Mesendoderm (in vitro differentiated cells): ENCODE measurements at regions not wholly inside any gene's neighbourhood (a gene's known extent, or its start where the extent isn't known, plus 50 kb on each side); places are given as distances from the start of the nearest gene placed in this dataset.

Experiments used
- DNase-seq: peaks from one replicate; pipeline ENCODE4 v3.0.0; 2013
- H2AK5ac ChIP-seq: 2 replicates; pipeline ENCODE4 v1.6.1; 2013; ENCODE audit warnings: low read length, inconsistent platforms
- H2BK120ac ChIP-seq: 2 replicates; pipeline ENCODE4 v1.6.1; 2013; ENCODE audit warnings: low read depth, mild to moderate bottlenecking, low read length, moderate library complexity, mixed read lengths
- H2BK15ac ChIP-seq: replicated peaks from 2 replicates; pipeline ENCODE4 v1.6.1; 2013; ENCODE audit warnings: low read depth, mild to moderate bottlenecking, moderate library complexity
- H2BK5ac ChIP-seq: 2 replicates; pipeline ENCODE4 v1.6.1; 2013; ENCODE audit warnings: low read length, inconsistent platforms
- H3K18ac ChIP-seq: 2 replicates; pipeline ENCODE4 v1.6.1; 2013; ENCODE audit warnings: mild to moderate bottlenecking, low read length, mixed read lengths
- H3K23ac ChIP-seq: one replicate; pipeline ENCODE4 v1.6.1; 2013; ENCODE audit warnings: low read length
- H3K27ac ChIP-seq: 2 replicates; pipeline ENCODE4 v1.5.1; 2013; ENCODE audit warnings: low read depth, mild to moderate bottlenecking, inconsistent platforms, low read length, moderate library complexity
- H3K27me3 ChIP-seq: 2 replicates; pipeline ENCODE4 v1.6.1; 2013; ENCODE audit warnings: low read length, control low read depth, mild to moderate bottlenecking, inconsistent platforms; ENCODE audit not compliant: insufficient read depth, poor library complexity
- H3K36me3 ChIP-seq: 2 replicates; pipeline ENCODE4 v1.6.1; 2013; ENCODE audit warnings: low read length, inconsistent platforms; ENCODE audit not compliant: control insufficient read depth, insufficient read depth
- H3K4ac ChIP-seq: one replicate; pipeline ENCODE4 v1.6.1; 2013; ENCODE audit warnings: low read depth, mild to moderate bottlenecking, low read length, moderate library complexity
- H3K4me1 ChIP-seq: 2 replicates; pipeline ENCODE4 v1.6.1; 2013; ENCODE audit warnings: low read depth, low read length, inconsistent platforms; ENCODE audit not compliant: control insufficient read depth
- H3K4me2 ChIP-seq: 2 replicates; pipeline ENCODE4 v1.6.1; 2013; ENCODE audit warnings: low read length
- H3K4me3 ChIP-seq: 2 replicates; pipeline ENCODE4 v1.5.1; 2013; ENCODE audit warnings: mild to moderate bottlenecking, low read length
- H3K56ac ChIP-seq: one replicate; pipeline ENCODE4 v1.6.1; 2013; ENCODE audit warnings: low read length
- H3K79me1 ChIP-seq: 2 replicates; pipeline ENCODE4 v1.6.1; 2013; ENCODE audit warnings: low read length, inconsistent platforms
- H3K79me2 ChIP-seq: 2 replicates; pipeline ENCODE4 v1.6.1; 2013; ENCODE audit warnings: mild to moderate bottlenecking, low read length; ENCODE audit not compliant: control insufficient read depth, insufficient read depth
- H3K9ac ChIP-seq: 2 replicates; pipeline ENCODE4 v1.6.1; 2013; ENCODE audit warnings: low read length, inconsistent platforms
- H4K5ac ChIP-seq: one replicate; pipeline ENCODE4 v1.6.1; 2013; ENCODE audit warnings: low read length
- H4K8ac ChIP-seq: one replicate; pipeline ENCODE4 v1.6.1; 2013; ENCODE audit warnings: low read depth, mild to moderate bottlenecking, control low read depth, low read length, moderate library complexity
- WGBS: extraction: QIAGEN DNeasy Blood & Tissue Kit; methylation state at CpG from one replicate; pipeline ENCODE4 v1.1.7; 2013; ENCODE audit warnings: low lambda C conversion rate, missing lambda C conversion rate; ENCODE audit not compliant: insufficient coverage; ENCODE audit errors: extremely low coverage; 5-methylcytosine and 5-hydroxymethylcytosine counted together

- Histone ChIP-seq H3K79me2 (no peaks in the 10 kb centered on the region), H3K36me3 (no peaks in the 10 kb centered on the region), H2AK5ac (no peak overlapping the region), H3K4me3 (no peak overlapping the region), H2BK15ac (no peak overlapping the region), H3K79me1 (no peaks in the 10 kb centered on the region), H3K4ac (no peak overlapping the region), H3K27ac (no peak overlapping the region), H3K27me3 (no peaks in the 10 kb centered on the region), H2BK5ac (no peak overlapping the region), H3K56ac (no peak overlapping the region), H3K23ac (no peak overlapping the region), H4K5ac (no peak overlapping the region), H3K4me1 (peaks cover 15% of the 10 kb centered on the region), H3K18ac (no peak overlapping the region), H3K4me2 (no peak overlapping the region), H4K8ac (no peak overlapping the region), H3K9ac (no peak overlapping the region), H2BK120ac (no peak overlapping the region)
- DNase-seq, result no peak
- no CpG with 5 or more reads among the region's 4 CpGs for WGBS
These were observed 239.1 kb upstream of the RBFOX1 start for GRCh38 chr16:7093511-7093910.

DNA sequence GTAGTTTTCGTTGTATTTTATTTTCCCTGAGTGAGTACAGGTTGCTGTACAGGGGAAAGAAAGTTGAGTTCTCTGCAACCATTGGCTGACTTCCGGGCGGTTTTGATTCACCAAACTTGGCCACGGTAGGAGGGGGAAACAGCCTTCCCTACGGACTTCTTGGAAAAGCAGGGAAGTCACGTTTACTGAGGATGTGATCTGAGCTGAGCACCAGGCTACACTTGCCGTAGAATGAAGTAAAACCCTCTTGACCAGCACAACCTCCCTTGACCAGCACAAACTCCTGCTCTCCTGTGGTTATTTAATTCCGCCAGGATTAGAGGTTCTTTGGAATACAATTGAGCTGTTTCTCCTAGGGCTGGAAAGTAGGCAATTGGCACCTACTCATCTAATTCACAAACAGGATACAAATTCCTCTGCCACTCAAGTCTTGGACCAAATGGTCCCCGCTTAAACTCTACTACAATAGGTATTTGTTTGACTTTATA, 242.0 kb upstream of the RBFOX1 start:
- H3K27me3 ChIP-seq, result no peaks in the 10 kb centered on the region
- H3K79me2 ChIP-seq, result no peaks in the 10 kb centered on the region
- no peak overlapping the region for H2BK15ac ChIP-seq
- H3K56ac ChIP-seq, result no peak overlapping the region
- no peak overlapping the region for H4K8ac ChIP-seq
- H3K36me3 ChIP-seq, result no peaks in the 10 kb centered on the region
- no peak overlapping the region for H2BK5ac ChIP-seq
- H4K5ac ChIP-seq, result no peak overlapping the region
- no CpG with 5 or more reads among the region's 9 CpGs for WGBS
- no peak overlapping the region for H3K27ac ChIP-seq
- H3K4me3 ChIP-seq, result no peak overlapping the region
- DNase-seq, result peak; percentile 97
- peaks cover 15% of the 10 kb centered on the region for H3K4me1 ChIP-seq
- H3K23ac ChIP-seq, result no peak overlapping the region
- H3K79me1 ChIP-seq, result no peaks in the 10 kb centered on the region
- H2AK5ac ChIP-seq, result no peak overlapping the region
- H3K4ac ChIP-seq, result no peak overlapping the region
- H3K9ac ChIP-seq, result no peak overlapping the region
- no peak overlapping the region for H3K4me2 ChIP-seq
- peak overlapping the region; percentile 51 for H3K18ac ChIP-seq
- no peak overlapping the region for H2BK120ac ChIP-seq

DNA sequence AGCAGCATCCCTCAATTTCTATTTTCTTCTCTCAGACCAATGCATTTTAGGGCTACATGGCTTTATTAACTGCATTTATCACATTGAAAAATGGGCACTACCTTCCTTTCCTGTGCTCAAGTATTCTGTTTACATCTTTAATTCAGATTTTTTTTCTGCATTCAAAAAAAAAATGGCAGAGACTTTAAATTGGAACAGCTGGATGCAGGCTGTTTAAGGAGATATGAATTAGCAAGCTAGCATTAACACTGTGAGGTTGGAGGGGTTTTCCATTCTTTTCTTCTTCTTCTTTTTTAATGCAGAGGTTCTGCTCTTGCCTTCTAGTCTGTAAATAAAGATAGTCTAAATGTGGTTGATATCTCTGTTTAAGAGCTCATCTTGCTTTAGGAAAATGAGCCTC, 242.9 kb upstream of the RBFOX1 start:
- no peak for DNase-seq
- Histone ChIP-seq H3K18ac (no peak overlapping the region), H3K4me1 (peaks cover 15% of the 10 kb centered on the region), H2AK5ac (no peak overlapping the region), H3K4ac (no peak overlapping the region), H3K27ac (peak overlapping the region; percentile 11), H3K23ac (no peak overlapping the region), H3K36me3 (no peaks in the 10 kb centered on the region), H2BK5ac (no peak overlapping the region), H3K79me1 (no peaks in the 10 kb centered on the region), H3K4me2 (no peak overlapping the region), H4K8ac (no peak overlapping the region), H3K56ac (no peak overlapping the region), H3K9ac (no peak overlapping the region), H2BK120ac (no peak overlapping the region), H4K5ac (no peak overlapping the region), H3K27me3 (no peaks in the 10 kb centered on the region), H3K4me3 (no peak overlapping the region), H2BK15ac (no peak overlapping the region), H3K79me2 (no peaks in the 10 kb centered on the region)

GRCh38 chr16:7088711-7089110, 243.9 kb upstream of the RBFOX1 start:
- peak overlapping the region; percentile 80 for H3K18ac ChIP-seq
- no peaks in the 10 kb centered on the region for H3K79me1 ChIP-seq
- no peak overlapping the region for H2BK5ac ChIP-seq
- no peak overlapping the region for H2BK15ac ChIP-seq
- no peaks in the 10 kb centered on the region for H3K79me2 ChIP-seq
- no peak overlapping the region for H4K5ac ChIP-seq
- no CpG with 5 or more reads among the region's 5 CpGs for WGBS
- H3K36me3 ChIP-seq, result no peaks in the 10 kb centered on the region
- H3K56ac ChIP-seq, result peak overlapping the region; percentile 64
- H3K9ac ChIP-seq, result no peak overlapping the region
- H3K27ac ChIP-seq, result no peak overlapping the region
- H3K4ac ChIP-seq, result no peak overlapping the region
- H4K8ac ChIP-seq, result no peak overlapping the region
- no peak overlapping the region for H3K4me2 ChIP-seq
- no peak for DNase-seq
- H2AK5ac ChIP-seq, result no peak overlapping the region
- H2BK120ac ChIP-seq, result peak overlapping the region; percentile 94
- no peaks in the 10 kb centered on the region for H3K27me3 ChIP-seq
- no peak overlapping the region for H3K23ac ChIP-seq
- H3K4me1 ChIP-seq, result peaks cover 13% of the 10 kb centered on the region
- no peak overlapping the region for H3K4me3 ChIP-seq

- H2BK5ac ChIP-seq, result no peak overlapping the region
- H3K27ac ChIP-seq, result no peak overlapping the region
- no peak overlapping the region for H4K8ac ChIP-seq
- no peak overlapping the region for H4K5ac ChIP-seq
- WGBS, result no CpG with 5 or more reads among the region's 21 CpGs
- H3K4me3 ChIP-seq, result no peak overlapping the region
- peak overlapping the region; percentile 57 for H3K18ac ChIP-seq
- no peak overlapping the region for H3K23ac ChIP-seq
- DNase-seq, result peak; percentile 92
- peak overlapping the region; percentile 30 for H3K56ac ChIP-seq
- no peaks in the 10 kb centered on the region for H3K79me2 ChIP-seq
- H3K36me3 ChIP-seq, result no peaks in the 10 kb centered on the region
- no peak overlapping the region for H3K4ac ChIP-seq
- H2BK120ac ChIP-seq, result peak overlapping the region; percentile 48
- H3K9ac ChIP-seq, result no peak overlapping the region
- no peak overlapping the region for H2AK5ac ChIP-seq
- H3K4me2 ChIP-seq, result no peak overlapping the region
- peaks cover 7% of the 10 kb centered on the region for H3K4me1 ChIP-seq
- H3K79me1 ChIP-seq, result no peaks in the 10 kb centered on the region
- no peak overlapping the region for H2BK15ac ChIP-seq
- H3K27me3 ChIP-seq, result no peaks in the 10 kb centered on the region
These were observed 245.6 kb upstream of the RBFOX1 start for GRCh38 chr16:7086822-7087616.

- Histone ChIP-seq H3K79me2 (no peaks in the 10 kb centered on the region), H3K36me3 (no peaks in the 10 kb centered on the region), H3K4me2 (no peak overlapping the region), H3K23ac (no peak overlapping the region), H3K56ac (no peak overlapping the region), H2BK15ac (no peak overlapping the region), H4K5ac (no peak overlapping the region), H2BK5ac (no peak overlapping the region), H3K27me3 (no peaks in the 10 kb centered on the region), H3K79me1 (no peaks in the 10 kb centered on the region), H2BK120ac (no peak overlapping the region), H3K18ac (no peak overlapping the region), H4K8ac (no peak overlapping the region), H3K27ac (no peak overlapping the region), H3K4me1 (peaks cover 4% of the 10 kb centered on the region), H3K4ac (no peak overlapping the region), H2AK5ac (no peak overlapping the region), H3K4me3 (no peak overlapping the region), H3K9ac (no peak overlapping the region)
- no CpG with 5 or more reads among the region's 4 CpGs for WGBS
- DNase-seq, result no peak
These were observed 246.9 kb upstream of the RBFOX1 start for GRCh38 chr16:7085776-7086175.
